ENCODE measurements at regions not wholly inside any gene's neighbourhood (a gene's known extent, or its start where the extent isn't known, plus 50 kb on each side); places are given as distances from the start of the nearest gene placed in this dataset.
"Not testable (repeated sequence)": the region's sequence is repeated elsewhere in the genome, so short reads cannot be mapped to it uniquely, and the experiment has no call there.

DNA sequence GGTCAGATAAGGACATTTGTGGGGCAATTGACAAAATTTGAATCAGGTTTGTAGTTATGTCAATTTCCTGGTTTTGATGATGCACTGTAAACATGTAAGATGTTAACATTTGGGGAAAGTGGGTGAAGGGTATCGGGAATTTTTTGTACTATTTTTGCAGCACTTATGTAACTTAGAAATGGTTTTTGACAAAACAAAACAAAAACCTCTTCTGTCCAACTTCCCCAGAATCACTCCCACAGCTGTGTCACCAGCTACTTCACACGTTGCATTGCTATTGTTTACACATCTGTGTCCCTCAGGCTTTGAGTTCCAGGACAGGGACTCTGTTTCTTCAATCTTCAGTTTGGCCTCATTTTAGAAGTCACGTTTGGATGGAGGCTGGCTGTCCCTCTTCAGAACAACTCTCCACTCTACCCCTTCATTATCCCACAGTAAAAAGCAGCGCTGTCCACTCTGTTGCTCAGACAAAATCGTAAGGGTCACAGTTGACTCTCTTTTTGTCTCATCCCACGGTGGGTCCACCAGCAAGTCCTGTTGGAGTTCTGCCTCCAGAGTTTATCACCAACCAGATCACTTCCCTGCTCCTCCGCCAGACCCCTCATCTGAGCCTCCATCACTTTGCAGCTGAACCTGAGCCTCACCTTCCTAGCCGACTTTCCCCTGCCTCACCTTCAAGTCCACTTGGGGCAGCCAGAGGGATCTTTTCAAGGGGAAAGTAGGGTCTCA, 63.2 kb downstream of the NENF start:
- no peak for ATAC-seq

DNA sequence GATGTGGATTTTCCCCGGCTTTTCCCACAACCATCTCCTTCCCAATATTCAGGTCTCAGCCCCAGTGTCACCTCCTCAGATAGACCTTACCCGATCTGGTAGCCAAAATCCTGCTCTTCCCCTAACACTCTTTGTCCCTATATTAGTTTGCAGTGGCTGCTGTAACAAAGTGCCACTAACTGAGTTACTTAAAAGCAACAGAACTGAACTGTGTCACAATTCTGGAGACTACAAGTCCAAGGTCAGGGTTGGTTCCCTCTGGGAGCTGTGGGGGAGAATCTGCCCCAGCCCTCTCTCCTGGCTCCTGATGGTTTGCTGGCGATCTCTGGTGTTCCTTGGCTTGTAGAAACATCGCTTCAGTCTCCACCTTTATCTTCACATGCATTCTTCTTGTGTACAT, 64.0 kb downstream of the NENF start:
- no peak for ATAC-seq

DNA sequence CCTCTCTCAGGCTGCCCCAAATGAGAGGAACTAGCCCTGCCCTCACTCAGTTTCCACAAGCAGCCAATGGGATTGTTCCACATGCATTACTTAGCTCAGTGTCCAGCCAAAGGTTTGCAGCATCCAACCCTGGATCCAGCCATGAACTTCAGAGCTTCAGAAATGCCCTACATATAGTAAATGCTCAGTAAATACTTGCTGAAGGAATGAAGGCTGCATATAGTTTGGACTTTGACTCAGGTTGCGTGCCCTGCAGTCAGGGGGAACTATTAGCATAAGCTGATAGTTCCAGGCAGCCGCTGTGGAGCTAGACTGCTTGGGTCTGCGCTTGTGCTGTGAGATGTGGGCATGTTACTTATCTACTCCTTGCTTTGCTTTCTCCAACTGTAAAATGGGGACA, 64.8 kb downstream of the NENF start:
- ATAC-seq = no peak

DNA sequence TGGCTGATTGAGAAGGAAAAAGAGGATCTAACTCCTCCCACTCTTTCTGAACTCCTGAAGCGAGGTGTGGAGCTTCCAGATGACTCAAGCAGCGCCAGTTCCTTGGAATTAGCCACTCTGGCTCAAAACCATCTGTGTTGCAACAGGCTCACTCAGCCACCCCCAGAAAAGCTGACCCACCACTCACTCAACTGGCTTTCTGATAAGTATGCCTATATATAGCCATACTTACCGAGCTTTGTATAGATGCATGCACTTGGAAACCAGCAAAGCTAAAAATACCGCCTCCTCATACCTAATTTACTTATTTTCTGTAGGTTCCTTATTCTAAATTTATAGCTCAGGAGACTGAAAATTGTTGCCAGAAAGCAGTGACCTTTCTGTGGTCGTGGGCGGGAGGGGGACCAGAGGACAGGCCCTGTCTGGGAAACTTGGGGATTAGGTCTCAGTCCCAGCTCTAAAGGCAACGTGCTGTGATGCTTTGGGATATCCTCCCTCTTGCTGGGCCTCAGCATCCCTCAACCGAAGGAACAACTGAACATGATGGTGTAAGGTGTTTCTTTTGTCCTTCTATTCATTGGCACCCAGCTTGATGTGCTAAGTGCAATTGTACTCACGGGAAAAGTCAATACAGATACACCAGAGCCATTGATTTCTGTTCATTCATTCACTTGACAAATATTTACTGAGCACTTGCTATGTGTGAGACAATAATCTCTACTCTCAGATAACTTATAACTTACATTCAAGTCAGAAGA, 65.7 kb downstream of the NENF start:
- ATAC-seq = peak; percentile 68

DNA sequence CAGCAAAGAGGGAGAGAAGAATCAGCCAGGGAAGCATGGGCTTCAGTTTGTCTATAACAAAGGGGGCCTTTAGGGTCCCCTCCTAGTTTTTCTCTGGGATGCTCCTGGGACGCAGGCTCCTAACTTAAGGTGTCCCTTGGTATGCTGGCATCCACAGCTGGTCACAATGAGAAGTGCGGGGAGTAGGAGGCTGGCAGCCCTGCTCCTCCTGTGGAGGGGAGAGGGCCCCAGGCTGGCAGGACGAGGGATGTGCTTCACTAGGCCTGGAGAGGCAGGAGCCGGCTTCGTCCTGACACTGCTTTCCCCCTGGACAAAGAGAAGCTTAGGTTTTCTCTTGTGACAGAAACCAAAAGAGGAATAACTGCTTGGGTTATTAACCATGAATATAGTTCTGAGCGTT, 67.6 kb downstream of the NENF start:
- ATAC-seq = no peak

DNA sequence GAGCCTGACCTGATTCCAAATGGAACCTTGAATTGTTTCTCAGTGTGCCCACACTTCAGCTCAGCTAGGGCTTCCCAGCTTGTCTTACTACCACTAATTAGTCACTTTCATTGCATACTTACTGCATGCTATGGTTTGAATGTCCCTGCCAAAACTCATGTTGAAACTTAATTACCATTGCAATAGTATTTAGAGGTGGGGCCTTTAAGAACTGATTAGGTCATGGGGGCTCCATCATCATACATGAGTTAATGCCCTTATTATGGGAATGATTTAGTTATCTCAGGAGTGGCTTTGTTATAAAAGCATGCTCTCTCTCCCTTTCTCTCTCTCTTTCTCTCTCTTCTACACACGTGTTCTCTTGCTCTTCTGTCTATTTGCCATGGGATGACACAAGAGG, 68.3 kb downstream of the NENF start:
- ATAC-seq = no peak

DNA sequence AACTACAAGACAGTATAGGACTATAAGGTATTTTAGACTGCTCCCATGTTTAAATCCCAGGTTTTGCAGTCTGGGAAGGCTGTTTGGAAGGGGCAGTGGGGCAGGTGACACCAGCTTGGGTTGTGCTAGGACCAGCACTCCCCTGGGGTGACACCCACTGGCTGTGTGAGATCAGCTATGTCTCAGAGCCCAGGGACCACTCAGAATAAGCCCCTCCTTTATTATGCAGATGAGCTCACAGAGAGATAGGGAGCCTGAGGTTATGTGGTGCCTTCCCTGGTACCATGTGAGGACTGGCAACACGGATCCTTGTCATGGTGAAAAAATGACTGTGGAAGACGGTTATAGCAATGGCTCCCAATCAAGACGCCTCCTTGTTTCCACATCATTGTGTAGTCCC, 71.0 kb downstream of the NENF start:
- ATAC-seq = no peak

DNA sequence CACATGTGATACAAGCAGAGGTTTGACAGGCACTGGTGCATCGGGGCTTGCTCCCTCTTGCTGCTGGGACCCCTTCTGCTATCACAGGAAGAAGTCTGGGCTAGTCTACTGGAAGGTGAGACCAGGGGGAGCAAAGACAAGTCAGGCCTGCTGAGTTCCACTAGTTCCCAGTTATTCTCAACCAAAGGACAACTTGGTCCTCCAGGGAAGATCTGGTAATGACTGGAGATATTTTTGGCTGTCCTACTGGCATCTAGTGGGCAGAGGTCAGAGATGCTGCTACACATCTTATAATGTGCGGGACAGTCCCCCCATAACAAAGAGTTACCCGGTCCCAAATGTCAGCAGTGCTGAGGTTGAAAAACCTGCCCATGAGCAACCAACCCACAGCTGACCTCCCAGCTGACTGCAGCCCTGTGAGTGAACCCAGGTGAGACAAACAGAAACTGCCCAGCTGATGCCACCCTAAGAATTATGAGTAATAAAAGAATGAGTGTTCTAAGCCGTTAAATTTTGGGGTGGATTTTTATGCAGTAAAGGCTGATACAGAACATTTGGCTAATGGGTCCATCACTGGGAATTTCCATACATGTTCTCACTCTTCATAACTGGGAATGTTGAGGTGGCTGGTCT, 71.6 kb downstream of the NENF start:
- ATAC-seq = peak; percentile 55

DNA sequence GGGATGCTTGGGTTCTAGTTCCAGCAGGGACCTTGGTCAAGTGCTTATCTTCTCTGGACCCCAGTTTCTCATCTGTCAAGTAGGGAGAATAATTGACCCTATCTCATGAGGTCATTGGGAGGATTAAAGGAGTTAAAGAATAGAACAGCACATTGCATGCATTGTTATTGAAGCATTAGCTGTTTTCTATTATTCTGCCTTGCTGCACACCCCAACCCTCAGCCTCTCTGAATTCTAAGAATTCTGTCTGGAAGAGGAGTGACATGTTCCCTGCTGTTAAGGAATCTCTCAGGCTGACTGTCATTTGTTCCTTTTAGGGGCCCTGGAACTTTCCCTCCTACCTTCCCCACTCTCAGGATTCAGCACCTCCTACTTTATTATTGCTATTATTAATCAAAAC, 73.9 kb downstream of the NENF start:
- ATAC-seq = no peak

DNA sequence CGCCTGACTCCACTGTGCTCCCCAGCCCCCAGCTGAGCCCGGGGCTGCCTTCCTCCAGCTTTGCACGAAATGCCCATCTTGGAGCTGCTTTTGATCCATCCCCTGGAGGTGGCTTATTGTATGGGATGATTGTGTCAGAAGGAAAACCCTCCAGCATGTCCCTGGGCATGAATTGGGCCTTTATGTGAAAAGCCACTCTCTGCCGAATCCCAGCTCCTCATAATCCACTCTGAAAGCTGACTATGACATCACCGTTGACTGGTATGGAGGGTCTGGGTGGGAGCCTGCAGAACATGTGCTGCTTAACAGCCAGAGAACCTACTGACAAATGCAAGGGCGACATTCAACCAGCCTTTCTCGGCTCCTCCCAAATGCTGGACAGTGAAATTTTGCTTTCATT, 74.6 kb downstream of the NENF start:
- ATAC-seq = no peak

DNA sequence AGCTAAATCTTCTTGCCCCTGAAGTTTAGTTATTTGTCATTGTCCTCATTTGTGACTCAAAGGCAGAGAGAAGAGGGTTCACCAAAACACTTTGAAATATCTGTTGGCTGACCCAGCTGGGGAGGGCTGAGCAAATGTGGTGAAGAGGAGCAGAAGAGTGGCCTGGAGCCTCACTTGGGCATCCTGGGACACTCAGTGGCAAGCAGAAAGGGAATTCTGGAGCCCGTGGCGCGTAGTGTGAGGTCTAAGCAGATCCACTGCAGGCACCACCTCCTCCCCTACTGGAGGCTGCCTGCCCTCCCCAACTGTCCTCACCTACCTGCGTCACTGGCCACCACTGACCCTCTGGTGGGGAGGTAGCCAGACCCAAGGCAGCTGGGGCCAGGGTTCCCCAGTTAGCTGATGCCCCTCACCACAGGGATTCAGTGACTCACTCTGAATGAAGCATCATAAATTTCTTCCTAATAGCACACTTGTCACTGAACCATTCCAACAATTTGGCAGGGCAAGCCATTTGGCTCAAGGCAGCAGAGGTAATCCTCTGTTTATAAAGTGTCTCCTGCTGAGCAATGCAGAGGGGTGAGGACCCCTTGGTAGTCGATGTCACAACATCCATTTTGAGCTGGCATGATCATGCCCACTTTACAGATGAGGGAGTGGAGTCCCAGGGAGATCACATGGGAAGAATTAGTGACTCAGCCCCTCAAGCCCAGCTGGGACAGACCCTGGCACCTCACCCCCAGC, 80.3 kb downstream of the NENF start:
- ATAC-seq = no peak

DNA sequence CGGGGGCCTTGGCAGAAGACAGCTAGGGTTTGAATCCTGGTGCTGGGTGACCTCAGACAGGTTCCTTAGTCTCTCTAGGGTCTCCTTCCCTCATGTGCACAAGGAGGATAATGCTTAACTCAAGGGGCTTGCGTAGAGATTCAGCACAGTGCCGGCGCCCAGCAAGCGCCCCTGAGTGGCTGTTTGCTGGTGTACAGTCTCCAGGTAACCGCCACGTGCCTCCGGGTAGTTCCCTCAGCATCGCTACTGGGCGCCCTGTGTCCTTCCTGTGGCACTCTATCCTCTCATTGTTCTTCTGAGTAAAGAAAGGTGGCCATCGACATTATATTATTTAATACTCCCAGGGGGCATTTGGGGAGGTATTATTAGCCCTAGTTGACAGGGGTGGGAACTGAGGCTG, 80.9 kb downstream of the NENF start:
- ATAC-seq = no peak

DNA sequence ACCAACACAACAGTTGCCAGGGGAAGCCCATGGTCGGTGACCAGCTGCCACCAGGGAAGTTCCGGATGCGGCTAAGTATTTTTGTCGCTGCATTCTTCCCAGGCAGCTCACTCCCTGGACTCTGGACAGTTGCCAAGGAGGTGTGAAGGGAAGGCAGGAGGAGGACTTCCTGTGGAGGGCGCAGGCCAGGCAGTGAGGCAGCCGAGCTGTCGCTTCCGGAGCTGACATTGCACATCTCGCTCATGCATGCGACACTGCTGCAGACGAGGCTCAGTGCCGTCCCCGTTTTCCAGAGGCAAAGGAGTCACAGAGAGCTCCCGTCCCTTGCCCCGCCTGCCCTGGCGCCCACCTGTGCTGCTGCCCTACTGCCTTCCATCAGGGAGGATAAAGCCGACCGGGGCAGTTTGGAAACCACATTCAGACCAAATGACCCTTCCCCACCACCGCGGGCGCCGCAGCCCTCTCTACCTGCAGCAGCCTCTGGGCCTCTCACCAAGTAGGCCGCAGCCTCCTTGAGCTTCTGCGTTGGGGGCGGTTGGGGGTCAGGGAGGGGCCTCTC, 81.4 kb downstream of the NENF start:
- ATAC-seq = no peak

DNA sequence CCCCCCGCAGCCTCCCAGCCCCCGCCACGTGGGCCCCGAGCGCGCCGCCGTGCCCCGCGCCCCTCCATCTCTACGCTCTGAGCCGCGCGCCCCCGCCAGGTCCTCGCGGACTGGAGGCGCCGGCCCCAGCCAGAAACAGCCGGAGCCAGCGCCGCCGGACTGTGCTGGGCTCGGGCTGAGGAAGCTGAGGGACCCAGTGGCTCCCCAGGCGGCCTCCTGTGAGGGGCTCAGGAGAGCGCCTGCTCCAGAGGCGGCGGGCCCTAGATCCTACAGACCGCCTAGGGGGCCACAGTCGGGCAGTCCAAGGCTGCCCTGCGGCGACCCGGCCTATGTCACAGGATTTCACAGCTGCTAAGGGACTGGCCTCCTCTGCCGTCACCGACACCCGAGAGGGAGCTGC, 82.1 kb downstream of the NENF start:
- peak; percentile 29 for ATAC-seq

DNA sequence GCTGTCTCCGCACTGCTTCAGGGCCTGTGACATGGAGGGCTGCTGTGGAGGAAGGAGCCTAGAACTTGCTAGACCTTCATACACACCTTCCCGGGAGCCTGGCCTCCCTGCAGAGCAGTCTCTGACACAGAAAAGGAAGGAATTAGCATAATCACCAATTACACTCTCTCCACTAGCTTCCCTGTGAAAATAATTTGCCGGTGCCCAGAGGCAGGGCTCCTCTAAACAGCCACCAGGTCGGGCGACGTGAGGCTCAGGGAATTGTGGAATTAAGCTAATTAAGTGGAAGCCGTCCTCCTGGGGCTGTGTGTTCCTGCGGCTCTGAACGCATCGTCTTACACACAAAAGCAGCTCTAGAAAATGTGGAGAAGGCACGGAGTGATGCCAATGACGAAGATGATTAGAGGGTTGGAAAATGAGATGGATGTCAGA, 82.6 kb downstream of the NENF start:
- no peak for ATAC-seq

DNA sequence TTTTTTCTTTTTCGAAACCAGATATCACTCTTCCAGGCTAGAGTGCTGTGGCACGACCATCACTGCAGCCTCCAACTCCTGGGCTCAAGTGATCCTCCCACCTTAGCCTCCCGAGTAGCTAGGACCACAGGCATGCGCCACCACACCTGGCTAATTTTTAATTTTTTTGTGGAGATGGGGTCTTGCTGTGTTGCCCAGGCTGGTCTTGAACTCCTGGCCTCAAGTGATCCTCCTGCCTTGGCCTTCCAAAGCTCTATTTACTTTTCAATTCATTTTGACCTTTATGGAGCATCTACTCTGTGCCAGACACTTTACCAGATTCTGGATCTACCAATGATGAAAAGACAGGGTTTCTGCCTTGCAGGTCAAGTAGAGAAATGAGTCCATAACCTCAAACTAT, 83.3 kb downstream of the NENF start:
- not testable (repeated sequence) for ATAC-seq

DNA sequence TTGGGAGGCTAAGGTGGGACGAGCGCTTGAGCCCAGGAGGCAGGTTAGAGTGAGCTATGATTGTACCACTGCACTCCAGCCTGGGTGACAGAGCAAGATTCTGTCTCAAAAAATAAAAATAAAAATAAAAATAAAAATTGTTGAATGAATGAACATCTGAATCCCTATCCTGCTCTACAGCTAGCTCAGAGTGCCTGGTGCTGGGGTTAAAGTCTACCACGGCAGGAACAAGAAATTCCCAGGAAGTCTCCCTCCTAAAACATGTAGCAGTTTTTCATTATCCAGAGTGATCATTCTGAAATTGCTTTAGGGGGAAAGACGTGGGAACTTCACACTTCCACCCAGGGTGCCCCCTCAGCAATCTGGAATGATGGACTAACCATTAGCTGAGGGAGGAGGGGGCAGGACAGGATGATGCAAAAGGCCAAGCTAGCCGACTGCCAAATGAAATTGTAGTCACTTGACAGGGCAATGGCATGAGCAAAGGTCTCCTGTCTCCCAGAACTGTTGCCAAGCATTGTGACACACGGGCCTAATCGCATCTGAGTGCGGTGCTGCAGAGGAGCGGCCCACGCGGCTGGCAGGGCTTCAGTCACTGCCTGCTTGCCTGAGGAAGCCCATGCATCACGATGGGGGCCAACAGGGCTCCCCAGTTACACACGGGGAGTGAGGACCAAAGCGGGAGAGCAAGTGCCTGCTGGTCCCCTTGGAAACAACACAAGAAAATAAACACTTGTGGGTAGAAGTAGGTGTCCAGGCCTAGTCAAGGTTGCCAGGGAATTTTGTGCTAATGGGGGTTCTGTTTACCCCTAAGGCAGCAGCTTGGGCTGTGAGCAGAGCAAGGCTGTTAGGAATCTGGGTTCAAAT, 85.7 kb downstream of the NENF start:
- ATAC-seq = peak; percentile 52

DNA sequence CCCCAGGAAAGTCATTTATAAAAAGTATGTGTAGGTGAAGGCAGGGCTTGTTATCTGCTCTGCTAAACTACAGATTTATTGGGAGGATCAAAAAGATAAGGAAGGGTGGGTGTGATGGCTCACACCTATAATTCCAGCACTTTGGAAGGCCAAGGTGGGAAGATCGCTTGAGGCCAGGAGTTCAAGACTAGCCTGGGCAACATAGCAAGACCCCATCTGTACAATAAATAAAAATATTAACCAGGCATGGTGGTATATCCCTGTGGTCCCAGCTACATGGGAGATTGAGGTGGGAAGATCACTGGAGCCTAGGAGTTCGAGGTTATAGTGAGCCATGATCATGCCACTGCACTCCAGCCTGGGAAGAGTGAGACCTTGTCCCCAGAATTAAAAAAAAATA, 86.4 kb downstream of the NENF start:
- ATAC-seq = no peak

DNA sequence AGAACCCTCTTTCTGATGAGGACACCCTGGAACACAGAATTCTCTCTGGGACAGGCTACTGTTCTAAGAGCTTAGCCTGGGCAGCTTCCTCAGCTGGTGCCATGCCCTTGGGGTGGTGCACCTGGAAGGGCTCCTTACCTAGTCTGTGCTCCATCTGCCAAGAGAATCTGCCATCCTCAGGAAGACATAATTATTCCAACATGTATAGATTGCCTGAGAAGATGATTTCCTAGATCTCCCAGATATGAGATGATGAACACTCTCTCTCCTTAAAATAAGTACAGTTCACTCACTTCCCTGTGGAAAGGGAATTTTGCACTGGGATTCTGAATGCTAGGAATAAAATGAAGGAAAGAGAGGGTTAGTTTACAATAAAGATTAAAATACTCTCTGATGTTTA, 87.6 kb downstream of the NENF start:
- ATAC-seq = no peak

DNA sequence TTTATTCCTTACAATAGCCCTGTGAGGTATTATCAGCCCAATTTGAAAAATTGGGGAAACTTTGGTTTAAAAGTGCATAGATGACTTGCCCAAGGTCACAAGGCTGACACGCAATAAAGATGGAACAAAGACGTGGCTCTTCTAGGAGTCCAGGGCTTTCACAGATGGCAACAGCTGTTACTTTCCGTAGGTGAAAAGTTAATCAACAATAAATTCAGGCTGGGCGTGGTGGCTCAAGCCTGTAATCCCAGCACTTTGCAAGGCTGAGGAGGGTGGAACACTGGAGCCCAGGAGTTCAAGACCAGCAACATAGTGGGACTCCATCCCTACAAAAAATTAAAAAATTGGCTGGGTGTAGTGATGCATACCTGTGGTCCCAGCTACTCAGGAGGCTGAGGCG, 87.8 kb upstream of the ATF3 start:
- ATAC-seq = no peak

DNA sequence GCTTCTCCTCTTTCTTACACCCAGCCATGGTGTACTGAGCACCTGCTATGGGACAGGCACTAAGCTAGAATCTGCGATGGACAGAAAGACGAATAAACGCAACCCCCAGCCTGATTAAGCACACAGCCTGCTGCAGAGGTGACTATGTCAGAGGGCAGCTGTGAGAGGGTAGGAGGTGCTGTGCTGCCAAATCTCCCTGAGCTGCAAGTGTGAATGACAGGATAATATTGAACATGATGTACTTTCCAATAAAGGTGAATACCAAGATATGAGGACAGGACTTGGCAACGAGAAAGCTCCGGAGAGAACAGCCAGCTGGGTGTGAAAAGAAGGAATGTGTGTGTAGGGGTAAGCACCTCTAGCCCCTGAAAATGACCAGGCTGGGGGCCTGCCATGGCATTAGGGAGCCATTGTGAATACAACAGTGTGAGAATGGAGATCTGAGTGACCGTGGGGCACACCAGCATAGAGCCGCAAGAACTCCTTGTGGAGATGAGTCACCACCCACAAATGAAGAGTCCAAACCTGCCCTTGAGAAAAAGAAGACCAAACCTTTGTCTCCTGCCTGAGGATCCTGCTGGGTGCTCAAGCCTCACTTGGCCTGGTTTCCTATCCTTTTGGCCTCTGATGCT, 83.0 kb upstream of the ATF3 start:
- peak; percentile 36 for ATAC-seq
